Parathyroid adenoma (tissue), 2 donors: ENCODE measurements at regions not wholly inside any gene's neighbourhood (a gene's known extent, or its start where the extent isn't known, plus 50 kb on each side); places are given as distances from the start of the nearest gene placed in this dataset.

Experiments
- H2AFZ ChIP-seq: fragments of 300-600 bp; sonication (generic); one replicate; pipeline ENCODE4 v1.7.0; 2017; ENCODE audit warnings: antibody characterized with exemption, mild to moderate bottlenecking
- H3K27ac ChIP-seq: fragments of 300-600 bp; sonication (generic); one replicate; pipeline ENCODE4 v1.7.0; 2017
- H3K27me3 ChIP-seq: fragments of 300-600 bp; sonication (generic); one replicate; pipeline ENCODE4 v1.7.0; 2017; ENCODE audit warnings: low read length; ENCODE audit not compliant: control insufficient read depth, insufficient read depth
- H3K36me3 ChIP-seq: fragments of 300-600 bp; sonication (generic); one replicate; pipeline ENCODE4 v1.7.0; 2017; ENCODE audit warnings: low read length; ENCODE audit not compliant: control insufficient read depth, insufficient read depth
- H3K4me1 ChIP-seq: fragments of 300-600 bp; sonication (generic); one replicate; pipeline ENCODE4 v1.7.0; 2017; ENCODE audit warnings: control low read depth
- H3K4me2 ChIP-seq: fragments of 300-600 bp; sonication (generic); one replicate; pipeline ENCODE4 v1.7.0; 2017; ENCODE audit warnings: low read length
- H3K4me3 ChIP-seq: fragments of 300-600 bp; sonication (generic); one replicate; pipeline ENCODE4 v1.7.0; 2017; ENCODE audit warnings: low read depth, low read length
- H3K79me2 ChIP-seq: fragments of 300-600 bp; sonication (generic); one replicate; pipeline ENCODE4 v1.7.0; 2017; ENCODE audit warnings: control low read depth
- H3K9ac ChIP-seq: fragments of 300-600 bp; sonication (generic); one replicate; pipeline ENCODE4 v1.7.0; 2017; ENCODE audit warnings: mild to moderate bottlenecking
- H3K9me3 ChIP-seq: fragments of 300-600 bp; sonication (generic); one replicate; pipeline ENCODE4 v1.7.0; 2017; ENCODE audit warnings: low read length; ENCODE audit not compliant: control insufficient read depth
- CTCF ChIP-seq: fragments of 300-600 bp; sonication (generic); IDR thresholded peaks from one replicate; pipeline ENCODE4 v1.7.0; 2017; ENCODE audit warnings: antibody characterized with exemption, mild to moderate bottlenecking
- donor health status: primary hyperparathyroidism.

- Histone ChIP-seq H3K79me2 (no peaks in the 10 kb centered on the region), H3K9ac (no peak overlapping the region), H3K4me1 (no peaks in the 10 kb centered on the region), H3K27me3 (no peaks in the 10 kb centered on the region), H2AFZ (no peak overlapping the region), H3K36me3 (no peaks in the 10 kb centered on the region), H3K27ac (no peak overlapping the region), H3K4me2 (no peak overlapping the region), H3K4me3 (no peak overlapping the region), H3K9me3 (no peaks in the 10 kb centered on the region)
- no peak for TF ChIP-seq CTCF
These were observed 170.4 kb upstream of the CACNA1E start for GRCh38 chr1:181312946-181313345.

GRCh38 chr1:181313466-181313865 lies 169.9 kb upstream of the CACNA1E start:
- no peaks in the 10 kb centered on the region for H3K4me1 ChIP-seq
- no peak for TF ChIP-seq CTCF
- no peaks in the 10 kb centered on the region for H3K27me3 ChIP-seq
- no peak overlapping the region for H3K27ac ChIP-seq
- no peaks in the 10 kb centered on the region for H3K9me3 ChIP-seq
- no peak overlapping the region for H3K4me2 ChIP-seq
- H3K36me3 ChIP-seq = no peaks in the 10 kb centered on the region
- H3K79me2 ChIP-seq = no peaks in the 10 kb centered on the region
- no peak overlapping the region for H3K4me3 ChIP-seq
- no peak overlapping the region for H3K9ac ChIP-seq
- H2AFZ ChIP-seq = no peak overlapping the region

GRCh38 chr1:181314010-181314409 lies 169.3 kb upstream of the CACNA1E start:
- Histone ChIP-seq H3K4me1 (no peaks in the 10 kb centered on the region), H3K4me3 (no peak overlapping the region), H3K9ac (no peak overlapping the region), H3K27me3 (no peaks in the 10 kb centered on the region), H3K9me3 (no peaks in the 10 kb centered on the region), H3K36me3 (no peaks in the 10 kb centered on the region), H3K27ac (no peak overlapping the region), H3K79me2 (no peaks in the 10 kb centered on the region), H3K4me2 (no peak overlapping the region), H2AFZ (no peak overlapping the region)
- no peak for TF ChIP-seq CTCF

- H3K4me2 ChIP-seq = no peak overlapping the region
- H3K4me3 ChIP-seq = no peak overlapping the region
These were observed 168.4 kb upstream of the CACNA1E start for GRCh38 chr1:181314959-181315358.

More at GRCh38 chr1:181314959-181315358, 168.4 kb upstream of the CACNA1E start:
- Histone ChIP-seq H3K27me3 (no peaks in the 10 kb centered on the region), H3K9ac (no peak overlapping the region), H2AFZ (no peak overlapping the region), H3K79me2 (no peaks in the 10 kb centered on the region), H3K4me1 (no peaks in the 10 kb centered on the region), H3K9me3 (no peaks in the 10 kb centered on the region), H3K36me3 (no peaks in the 10 kb centered on the region), H3K27ac (no peak overlapping the region)
- no peak for TF ChIP-seq CTCF
